NCI-H2081 (cell line): ENCODE measurements at regions not wholly inside any gene's neighbourhood (a gene's known extent, or its start where the extent isn't known, plus 50 kb on each side); places are given as distances from the start of the nearest gene placed in this dataset.
"Not testable (repeated sequence)": the region's sequence is repeated elsewhere in the genome, so short reads cannot be mapped to it uniquely, and the experiment has no call there.

Experiments
- DNase-seq, 2 experiments: peaks; one replicate each; lab custom pipeline; 2025; lab: John Stamatoyannopoulos, UW

DNA sequence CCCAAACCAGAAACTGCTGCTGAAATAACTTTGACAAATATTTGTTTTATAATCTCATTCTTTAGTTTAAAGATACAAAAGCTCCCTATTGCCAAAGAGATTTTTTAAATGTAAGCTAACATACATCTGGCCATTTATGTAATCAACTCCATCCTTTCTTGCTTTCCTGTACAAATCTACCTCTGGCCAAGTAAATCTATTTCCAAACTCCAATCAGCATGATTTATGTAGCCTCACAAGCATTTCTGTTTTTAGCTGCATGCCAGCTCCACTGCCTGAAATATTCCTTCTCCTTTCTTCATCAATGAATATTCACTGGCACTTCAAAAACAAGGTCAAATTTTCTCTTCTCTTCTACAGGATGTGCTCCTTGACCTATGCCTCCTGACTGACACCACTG lies 80.0 kb downstream of the SHOX2 start:
- DNase-seq, result no peak

DNA sequence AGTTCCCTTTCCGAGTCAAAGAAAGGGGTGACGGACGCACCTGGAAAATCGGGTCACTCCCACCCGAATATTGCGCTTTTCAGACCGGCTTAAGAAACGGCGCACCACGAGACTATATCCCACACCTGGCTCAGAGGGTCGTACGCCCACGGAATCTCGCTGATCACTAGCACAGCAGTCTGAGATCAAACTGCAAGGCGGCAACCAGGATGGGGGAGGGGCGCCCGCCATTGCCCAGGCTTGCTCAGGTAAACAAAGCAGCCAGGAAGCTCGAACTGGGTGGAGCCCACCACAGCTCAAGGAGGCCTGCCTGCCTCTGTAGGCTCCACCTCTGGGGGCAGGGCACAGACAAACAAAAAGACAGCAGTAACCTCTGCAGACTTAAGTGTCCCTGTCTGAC lies 86.3 kb downstream of the SHOX2 start:
- not testable (repeated sequence) for DNase-seq

DNA sequence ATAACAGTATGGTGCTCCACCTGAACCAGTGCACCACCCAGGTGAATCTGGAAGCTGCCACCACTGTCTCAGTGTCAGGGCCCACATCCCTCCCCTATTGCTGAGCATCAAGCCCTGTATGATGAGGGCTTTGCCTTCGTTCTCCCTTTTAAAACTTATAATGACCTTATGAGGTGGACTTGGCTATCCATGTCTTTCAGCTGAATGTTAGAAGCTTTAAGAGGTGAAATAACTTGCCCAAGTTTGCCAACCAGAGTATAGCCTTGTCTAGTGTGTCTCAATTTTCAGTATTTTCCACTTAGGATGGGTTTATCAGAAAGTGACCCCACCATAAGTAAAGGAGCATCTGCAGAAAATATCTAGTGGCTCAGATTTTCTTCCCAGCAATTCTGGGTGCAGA lies 87.8 kb downstream of the SHOX2 start:
- DNase-seq, result no peak

DNA sequence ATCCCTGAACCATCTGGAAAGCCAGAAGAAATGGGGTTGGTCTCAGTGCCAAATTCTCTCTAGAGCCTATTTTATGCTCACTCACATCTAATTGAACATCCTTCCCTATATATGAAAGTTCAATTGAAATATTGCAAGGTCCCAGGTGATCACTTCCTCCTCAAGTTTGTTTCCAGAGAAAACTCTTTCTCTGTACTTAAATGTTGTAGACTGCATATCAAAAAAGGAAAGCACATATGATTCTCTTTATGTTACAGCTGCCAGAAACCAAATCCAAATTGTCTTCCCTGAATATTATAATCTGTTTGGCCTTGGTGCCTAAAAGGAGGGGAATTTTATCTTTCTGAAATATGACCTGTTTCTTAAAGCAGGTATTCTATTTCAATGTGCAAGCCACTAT lies 93.3 kb downstream of the SHOX2 start:
- DNase-seq, result no peak

DNA sequence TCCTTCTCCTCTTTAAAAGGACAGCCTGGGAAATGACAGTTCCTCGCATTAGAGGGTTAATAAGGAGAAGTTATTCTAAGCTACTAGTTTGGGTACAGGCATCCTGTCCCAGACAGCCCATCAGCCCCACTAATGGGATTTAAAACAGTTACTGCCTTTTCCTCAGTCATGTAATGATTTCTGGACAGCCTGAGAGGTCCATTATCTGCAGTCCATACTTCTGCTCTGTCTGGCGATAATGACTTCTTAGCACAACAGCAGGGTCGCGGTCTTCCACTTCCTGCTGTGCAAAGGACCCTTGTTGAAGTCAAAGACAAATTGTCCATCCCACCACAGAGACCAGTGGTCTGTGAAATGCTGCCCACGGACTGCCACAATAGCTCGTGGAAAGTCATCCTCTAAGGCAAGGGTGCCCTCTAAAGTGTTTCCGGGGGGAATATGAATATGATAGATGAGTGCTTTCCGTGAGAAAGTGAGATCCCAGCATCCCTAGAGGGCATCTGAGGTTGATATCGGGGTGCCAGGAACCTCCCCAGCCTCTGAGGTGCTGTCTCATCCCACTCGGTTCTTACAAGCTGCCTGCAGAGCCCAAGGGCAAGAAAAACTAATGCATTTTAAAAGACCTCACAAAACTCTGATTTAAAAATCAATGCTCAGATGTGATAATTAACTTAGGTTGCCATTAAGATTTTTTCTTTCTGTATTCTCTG lies 100.7 kb downstream of the SHOX2 start:
- DNase-seq, result no peak

DNA sequence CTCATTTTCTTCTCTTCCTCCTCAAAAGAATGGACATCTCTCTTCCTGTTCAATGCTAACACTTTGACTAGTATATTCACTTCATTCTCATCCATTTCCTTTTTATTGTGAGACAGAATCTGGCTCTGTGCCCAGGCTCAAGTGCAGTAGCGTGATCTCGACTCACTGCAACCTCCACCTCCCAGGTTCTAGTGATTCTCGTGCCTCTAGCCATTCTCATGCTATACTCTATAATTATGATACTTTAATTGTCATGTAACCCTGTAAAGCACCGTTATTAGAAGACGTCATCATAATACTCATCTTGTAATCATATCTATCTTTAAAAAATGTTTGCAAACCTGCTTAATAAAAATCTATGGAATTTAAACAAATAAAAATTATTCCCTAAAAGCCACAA lies 107.0 kb downstream of the SHOX2 start:
- DNase-seq, result peak; percentile 77 to 89

DNA sequence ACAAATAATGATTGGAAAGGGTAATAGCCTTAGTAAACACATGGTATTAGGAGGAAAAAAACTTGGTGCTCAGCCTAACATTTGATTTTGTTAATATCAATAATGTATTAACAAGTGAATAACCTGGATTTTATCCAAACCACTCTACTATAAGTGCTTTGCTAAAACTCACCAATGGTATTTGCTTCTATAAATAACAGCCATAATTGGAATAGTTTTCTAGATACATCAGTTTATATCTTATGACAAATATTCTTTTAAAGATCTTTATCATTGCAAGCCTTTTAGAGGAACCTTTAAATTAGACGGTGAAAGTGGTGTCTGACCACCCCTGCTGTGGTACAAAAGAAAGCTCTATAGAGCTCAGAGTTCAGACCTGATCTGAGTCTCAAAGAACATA lies 123.9 kb downstream of the SHOX2 start:
- DNase-seq, result no peak

DNA sequence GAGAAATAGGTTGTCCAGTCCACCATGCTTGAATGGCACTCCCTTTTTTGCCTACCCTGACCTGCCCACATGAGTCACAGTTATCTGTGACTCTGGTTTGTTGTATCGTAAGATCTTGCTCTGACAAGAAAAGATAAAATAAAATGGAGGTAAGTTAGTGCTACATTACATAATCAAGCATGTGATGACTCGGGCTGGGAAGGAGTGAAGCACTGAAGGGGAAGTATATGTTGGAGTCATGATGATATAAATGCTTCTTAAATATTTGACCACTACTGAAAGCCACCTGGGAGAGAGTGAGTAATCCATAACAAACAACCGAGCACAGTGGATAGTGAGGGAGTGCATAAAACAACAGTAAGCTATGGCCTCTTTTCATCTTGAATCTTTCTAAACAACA lies 124.4 kb downstream of the SHOX2 start:
- no peak for DNase-seq

DNA sequence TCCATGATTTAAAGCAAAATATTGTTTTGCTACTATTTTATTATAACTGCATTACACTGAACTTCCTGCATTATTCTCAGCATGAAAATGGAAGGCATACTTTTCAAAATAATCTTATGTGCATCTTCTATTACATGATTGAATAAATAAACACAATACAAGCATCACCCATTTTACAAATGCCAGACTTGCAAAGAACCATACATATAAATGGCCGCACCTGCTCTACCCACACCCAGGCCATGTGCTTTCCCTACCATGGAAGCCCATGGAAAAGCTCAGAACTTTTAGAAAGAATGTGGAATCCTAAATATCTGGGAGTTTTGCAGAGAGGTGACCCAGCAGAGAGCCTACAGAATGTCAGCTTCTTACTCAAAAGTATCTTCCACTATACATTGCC lies 127.2 kb downstream of the SHOX2 start:
- no peak for DNase-seq

DNA sequence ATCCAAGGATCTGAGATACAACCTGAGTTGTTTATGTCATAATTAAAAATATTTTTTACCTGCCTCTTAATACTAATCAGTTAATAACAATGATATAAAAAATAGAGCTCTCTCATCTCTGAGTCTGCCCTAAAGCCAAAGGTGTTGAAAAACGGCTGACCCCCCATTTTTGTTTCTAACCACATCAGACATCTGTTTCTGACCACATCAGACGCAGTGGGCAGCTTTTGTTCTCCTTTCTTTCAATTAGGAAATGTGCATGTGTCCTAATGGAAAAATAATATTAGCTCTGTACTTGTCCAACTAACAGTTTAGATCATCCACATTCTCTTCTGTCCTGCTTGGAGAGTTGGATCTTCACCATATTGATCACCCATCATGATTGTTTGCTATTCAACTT lies 144.6 kb downstream of the SHOX2 start:
- no peak for DNase-seq

DNA sequence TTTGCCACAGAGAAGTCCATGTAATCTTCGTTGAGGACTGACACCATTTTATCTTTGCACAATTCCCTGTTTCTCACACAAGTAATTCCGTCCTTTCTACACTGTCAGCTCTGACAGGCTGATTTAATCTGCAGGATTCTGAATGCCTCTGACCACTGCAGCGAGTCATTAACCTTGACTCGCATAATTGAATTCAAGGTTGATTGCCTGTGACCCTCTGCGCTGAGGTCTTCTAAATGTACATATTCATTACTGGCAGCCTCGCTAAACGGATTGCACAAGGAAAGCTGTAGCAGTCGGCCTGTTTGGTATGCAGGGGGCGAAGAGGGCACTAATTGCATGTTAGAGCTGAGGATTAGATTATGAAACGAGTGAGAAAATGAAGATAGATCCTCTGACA lies 147.8 kb downstream of the SHOX2 start:
- no peak for DNase-seq

DNA sequence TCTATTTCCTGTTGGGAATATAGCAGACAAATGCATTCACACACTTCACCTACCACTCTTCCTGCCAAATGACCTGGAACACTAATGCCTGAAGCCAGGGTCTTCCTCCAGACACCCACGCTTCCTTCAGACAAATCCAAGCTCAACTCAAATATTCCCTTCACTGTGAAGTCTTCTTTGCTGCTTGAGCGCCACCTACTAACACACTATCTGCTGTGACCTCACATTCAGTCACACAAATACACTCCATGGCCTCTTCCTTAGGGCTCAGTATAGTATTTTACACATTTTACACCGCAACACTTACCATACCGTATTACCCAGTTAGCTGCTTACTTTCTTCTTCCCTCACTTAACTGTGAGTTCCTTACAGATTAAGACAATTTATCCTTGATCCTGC lies 149.4 kb downstream of the SHOX2 start:
- DNase-seq, result no peak

DNA sequence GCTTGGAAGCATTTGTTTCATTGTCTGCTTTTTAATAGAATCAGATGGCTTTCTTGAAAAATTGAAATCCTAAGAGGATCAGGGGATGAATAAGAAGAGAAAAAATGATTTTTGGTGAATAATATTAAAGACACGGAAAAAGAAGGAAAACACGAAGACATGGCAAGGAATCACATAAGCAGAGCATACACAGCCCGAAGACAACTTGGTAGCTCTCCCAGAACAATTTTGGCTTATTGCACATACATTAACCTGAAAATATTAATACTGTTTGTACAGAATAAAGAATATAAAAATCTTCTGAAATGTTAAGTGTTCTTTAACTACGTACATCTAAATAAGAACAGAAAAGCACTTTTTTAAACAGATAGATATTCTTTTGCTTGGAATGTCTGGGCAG lies 150.0 kb downstream of the SHOX2 start:
- DNase-seq, result no peak

DNA sequence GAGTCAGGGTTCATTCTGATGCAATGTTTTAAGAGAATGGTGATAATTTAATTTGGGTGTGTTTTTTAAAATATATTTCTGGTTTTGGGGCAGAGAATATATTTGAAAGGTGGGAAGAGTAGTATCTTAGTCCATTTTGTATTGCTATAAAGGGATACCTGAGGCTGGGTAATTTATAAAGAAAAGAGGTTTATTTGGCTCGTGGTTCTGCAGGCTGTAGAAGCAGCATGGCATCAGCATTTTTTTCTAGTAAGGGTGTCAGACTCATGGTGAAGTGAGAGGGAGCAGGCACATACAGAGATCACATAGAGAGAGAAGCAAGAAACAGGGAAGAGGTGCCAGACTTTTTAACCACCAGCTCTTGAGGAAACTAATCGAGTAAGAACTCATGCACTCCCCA lies 152.7 kb downstream of the SHOX2 start:
- no peak for DNase-seq

DNA sequence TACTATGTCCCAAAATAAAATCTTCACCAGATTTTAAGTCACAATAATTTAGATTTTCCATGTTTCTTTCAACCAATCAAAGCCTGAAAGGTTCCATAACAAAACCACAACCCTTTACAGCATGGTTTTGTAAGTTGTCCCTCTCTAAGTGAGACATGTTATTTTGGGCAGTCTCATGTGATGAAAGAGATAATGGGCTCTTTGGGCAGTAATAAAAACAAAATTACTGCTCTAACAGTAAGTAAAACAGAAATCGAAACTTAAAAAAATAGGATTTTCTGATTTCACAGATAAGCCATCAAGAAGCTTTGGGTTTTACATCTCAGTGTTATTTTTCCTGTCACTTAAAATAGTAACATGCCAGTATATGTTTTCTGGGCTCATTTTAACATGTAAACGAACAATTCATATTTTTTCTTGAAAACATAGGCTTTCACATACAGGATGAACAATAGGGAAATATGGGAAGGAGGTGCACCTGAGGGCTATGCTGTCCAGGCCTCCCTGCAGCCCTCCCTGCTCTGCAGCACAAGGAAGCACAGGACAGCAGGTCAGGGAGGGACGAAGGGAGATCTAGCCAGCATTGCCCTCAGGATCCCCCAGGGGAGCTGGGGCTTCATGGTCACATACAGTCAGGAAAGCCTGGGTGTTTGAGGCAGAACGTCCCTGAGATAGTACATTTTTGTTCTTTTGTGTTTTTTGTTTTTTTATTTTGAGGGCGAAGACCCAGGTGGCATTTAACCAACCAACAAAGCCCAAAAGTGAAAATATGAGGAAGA lies 157.4 kb downstream of the SHOX2 start:
- no peak for DNase-seq

DNA sequence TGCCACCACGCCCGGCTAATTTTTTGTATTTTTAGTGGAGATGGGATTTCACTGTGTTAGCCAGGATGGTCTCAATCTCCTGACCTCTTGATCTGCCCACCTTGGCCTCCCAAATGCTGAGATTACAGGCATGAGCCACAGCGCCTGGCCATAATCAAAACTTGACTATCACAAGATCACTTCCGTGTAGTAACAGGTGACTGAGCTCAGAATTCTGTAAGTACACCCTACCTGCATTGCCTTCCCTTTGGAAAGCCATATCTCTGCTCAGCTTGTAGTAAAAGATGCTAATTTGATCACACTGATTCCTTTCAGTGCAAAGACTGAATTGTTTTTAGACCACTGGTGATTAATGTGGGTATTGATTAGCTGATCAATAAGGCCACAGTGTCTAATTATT lies 167.1 kb downstream of the SHOX2 start:
- no peak for DNase-seq

DNA sequence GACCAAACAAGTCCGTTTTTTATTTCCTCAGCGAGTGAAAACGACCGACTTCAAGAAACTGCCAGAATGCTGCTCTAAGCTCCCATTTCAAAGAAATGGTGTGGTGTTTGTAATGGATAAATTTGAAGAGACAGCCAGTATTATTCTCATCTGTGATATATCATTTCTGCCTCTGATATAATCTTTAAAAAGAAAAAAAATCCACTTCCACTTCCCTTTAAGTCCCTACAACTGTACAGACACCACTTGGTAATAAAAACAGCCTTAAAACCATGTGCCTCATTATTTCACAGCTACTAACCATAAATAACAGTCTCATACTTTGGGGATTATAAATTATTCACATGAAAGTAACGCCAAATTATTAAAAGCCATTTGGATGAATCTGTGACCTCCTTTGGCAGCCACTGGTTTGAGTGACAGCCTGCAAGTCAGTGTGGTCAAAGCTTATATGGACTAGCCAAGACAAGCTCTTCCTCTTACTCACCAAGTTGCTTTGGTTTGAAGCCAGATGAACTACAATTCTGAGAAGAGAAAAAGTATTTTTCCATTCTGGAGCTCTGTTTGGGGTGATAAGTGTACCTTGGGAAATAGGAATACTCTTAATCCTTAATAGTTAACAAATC lies 168.0 kb downstream of the SHOX2 start:
- no peak for DNase-seq

DNA sequence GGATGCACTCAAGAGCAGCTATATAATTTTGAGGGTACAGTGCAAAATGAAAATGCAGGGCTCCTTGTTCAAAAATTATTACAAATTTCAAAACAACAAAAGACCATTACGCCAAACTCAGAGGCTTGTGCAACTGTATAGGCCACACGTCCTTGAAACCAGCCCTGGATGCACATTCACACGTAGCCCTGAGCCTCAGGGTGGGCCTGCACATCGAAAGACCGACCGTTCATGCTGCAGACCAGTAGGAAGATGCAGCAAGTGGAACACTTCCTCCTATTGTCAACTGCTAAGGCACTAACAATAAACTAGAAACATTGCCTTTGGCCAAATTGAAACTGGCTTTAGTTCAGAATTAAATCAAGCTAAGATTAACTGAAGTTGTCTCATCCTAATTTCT lies 174.7 kb downstream of the SHOX2 start:
- DNase-seq, result no peak

DNA sequence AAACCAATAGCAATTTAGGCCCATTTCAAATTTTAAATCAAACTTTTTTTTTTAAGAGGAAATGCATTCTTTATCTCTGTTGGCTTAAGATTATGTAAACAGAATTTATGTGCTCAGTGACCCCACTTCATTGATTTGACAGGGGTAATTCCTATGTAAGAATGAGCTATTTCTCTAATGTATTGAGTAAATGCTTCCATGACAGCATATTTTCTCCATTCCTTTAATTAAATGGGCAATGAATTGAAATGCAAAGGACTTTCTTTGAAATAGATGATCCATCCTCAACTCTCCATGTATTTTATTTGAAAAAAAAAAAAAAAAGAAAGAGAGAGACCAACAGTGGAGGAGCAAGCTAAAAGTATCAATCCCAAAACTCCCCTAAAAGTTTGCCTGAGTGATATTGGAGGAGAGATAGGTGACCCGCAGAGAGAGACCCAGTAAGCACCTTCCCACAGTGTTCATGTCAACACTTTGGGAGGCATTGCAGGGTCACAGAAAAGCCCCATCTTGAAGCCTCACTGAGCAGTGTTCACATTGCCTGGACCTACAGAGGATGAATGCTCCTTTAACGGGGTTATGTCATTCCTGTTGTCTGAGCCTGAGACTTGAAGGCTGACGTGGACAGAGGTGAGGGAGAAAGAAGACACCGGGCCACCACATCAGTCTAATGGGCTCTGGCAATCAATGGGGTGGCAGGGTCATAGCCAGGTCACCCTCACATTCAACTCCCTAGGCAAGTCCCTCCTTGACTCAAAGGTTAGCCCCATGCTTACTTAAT lies 176.0 kb downstream of the SHOX2 start:
- no peak for DNase-seq

DNA sequence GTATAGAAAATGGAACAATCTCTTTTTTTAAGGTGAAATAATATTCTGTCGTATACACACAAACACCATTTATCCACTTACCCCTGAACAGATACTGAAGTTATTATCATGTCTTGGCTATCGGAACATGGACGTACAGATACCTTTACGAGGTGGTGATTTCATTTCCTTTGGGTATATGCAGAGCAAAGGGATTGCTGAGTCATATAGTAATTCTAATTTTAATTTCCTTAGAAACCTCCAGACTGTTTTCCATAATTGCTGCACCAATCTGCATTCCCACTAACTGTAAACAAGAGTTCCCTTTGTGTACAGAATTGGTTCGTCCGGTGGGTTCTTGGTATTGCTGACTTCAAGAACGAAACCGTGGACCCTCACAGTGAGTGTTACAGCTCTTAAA lies 179.4 kb downstream of the SHOX2 start:
- DNase-seq, result no peak

DNA sequence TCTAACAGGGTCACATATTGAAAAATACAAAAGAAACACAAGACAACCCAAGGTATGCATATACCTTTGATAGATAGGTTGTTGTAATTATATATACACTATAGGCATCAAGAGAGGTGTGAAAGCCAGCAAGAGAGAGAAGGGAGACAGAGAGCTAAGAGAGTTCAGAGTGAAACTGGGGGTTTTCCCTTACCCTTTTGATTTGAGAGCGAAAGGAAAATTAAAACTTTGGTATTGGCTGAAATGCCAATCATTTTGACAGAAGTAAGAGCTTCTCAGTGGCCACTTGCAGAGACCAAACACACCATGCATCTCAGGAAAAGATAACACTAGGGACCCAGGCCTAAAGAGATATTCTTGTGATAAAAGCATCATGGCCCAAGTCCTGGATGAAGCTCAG lies 183.6 kb downstream of the SHOX2 start:
- no peak for DNase-seq

DNA sequence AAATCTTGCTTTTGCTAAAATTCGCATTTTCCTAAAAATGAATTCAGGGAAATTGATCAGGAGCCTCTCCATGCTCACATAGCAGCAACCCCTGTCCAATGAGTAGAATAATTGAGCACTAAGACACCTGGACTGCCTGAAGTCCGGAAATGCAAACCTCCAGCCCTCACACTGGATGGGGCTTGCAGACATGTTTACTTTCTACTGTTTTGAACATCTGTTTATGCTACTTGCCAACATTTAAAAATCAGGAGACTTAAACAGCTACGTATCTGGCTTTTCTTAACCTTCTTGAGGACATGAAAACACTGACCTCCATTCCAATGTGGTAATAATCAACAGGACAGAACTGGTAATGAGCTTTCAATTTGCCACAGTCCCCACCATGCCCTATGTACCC lies 184.4 kb downstream of the SHOX2 start:
- DNase-seq, result peak in 1 of 2 experiments; percentile 25
